ENCODE measurements at regions not wholly inside any gene's neighbourhood (a gene's known extent, or its start where the extent isn't known, plus 50 kb on each side); places are given as distances from the start of the nearest gene placed in this dataset.

GRCh38 chr20:6533761-6534479 lies 233.6 kb upstream of the BMP2 start:
- H3K9me3 Mint-ChIP-seq (ENCODE audit: unreplicated experiment): peaks cover 1% of the 10 kb centered on the region

GRCh38 chr20:6533351-6533750 lies 234.1 kb upstream of the BMP2 start:
- Mint-ChIP-seq H3K9me3 (ENCODE audit: unreplicated experiment) (peaks cover 1% of the 10 kb centered on the region), H3K27me3 (ENCODE audit: low read depth, unreplicated experiment) (no peaks in the 10 kb centered on the region), H3K4me3 (ENCODE audit: unreplicated experiment) (no peak overlapping the region), H3K36me3 (ENCODE audit: low read depth, unreplicated experiment) (no peaks in the 10 kb centered on the region), H3K27ac (ENCODE audit: unreplicated experiment) (peak overlapping the region; percentile 92), H3K4me1 (ENCODE audit: low read depth, unreplicated experiment) (peaks cover 13% of the 10 kb centered on the region)
- Histone ChIP-seq H3K9me3 (ENCODE audit: insufficient read depth, low read depth, low read length) (no peaks in the 10 kb centered on the region), H3K4me3 (ENCODE audit: insufficient read depth, low read depth, low read length) (peak overlapping the region; percentile 56), H4K20me1 (ENCODE audit: insufficient read depth, low read length) (no peaks in the 10 kb centered on the region), H3K4me1 (ENCODE audit: insufficient read depth, low read length) (peaks cover 16% of the 10 kb centered on the region), H3K9ac (ENCODE audit: low read length) (peak overlapping the region; percentile 84), H2AFZ (ENCODE audit: low read depth, low read length) (no peak overlapping the region), H3K4me2 (ENCODE audit: low read length) (peak overlapping the region; percentile 83), H3K27ac (ENCODE audit: low read depth, low read length) (peak overlapping the region; percentile 88), H3K27me3 (ENCODE audit: insufficient read depth, low read length) (no peaks in the 10 kb centered on the region), H3K79me2 (ENCODE audit: insufficient read depth, low read length) (no peaks in the 10 kb centered on the region), H3K36me3 (ENCODE audit: insufficient read depth, low read length) (no peaks in the 10 kb centered on the region)
- peak; percentile 93 for DNase-seq (ENCODE audit: low read depth)
- no peak for FAIRE-seq
- no peak for TF ChIP-seq EZH2 (IDR thresholded peaks at IDR 0.05; ENCODE audit: insufficient read depth, low read length)
- TF ChIP-seq CTCF (IDR thresholded peaks at IDR 0.05; ENCODE audit: insufficient read depth, low read depth, low read length): no peak

More at GRCh38 chr20:6533761-6534479, 233.6 kb upstream of the BMP2 start:
- DNase-seq (ENCODE audit: low read depth) (peak; percentile 99), FAIRE-seq (peak; percentile 73)
- no peak overlapping the region for H3K4me3 Mint-ChIP-seq (ENCODE audit: unreplicated experiment)
- H3K4me3 ChIP-seq (ENCODE audit: insufficient read depth, low read depth, low read length): peak overlapping the region; percentile 56
- H3K4me1 ChIP-seq (ENCODE audit: insufficient read depth, low read length): peaks cover 16% of the 10 kb centered on the region
- peaks cover 13% of the 10 kb centered on the region for H3K4me1 Mint-ChIP-seq (ENCODE audit: low read depth, unreplicated experiment)
- no peaks in the 10 kb centered on the region for H3K36me3 Mint-ChIP-seq (ENCODE audit: low read depth, unreplicated experiment)
- H2AFZ ChIP-seq (ENCODE audit: low read depth, low read length): peak overlapping the region; percentile 65
- no peaks in the 10 kb centered on the region for H3K9me3 ChIP-seq (ENCODE audit: insufficient read depth, low read depth, low read length)
- no peaks in the 10 kb centered on the region for H3K27me3 ChIP-seq (ENCODE audit: insufficient read depth, low read length)
- no peaks in the 10 kb centered on the region for H3K36me3 ChIP-seq (ENCODE audit: insufficient read depth, low read length)
- peak overlapping the region; percentile 92 for H3K27ac Mint-ChIP-seq (ENCODE audit: unreplicated experiment)
- H3K27me3 Mint-ChIP-seq (ENCODE audit: low read depth, unreplicated experiment): no peaks in the 10 kb centered on the region
- peak overlapping the region; percentile 83 for H3K4me2 ChIP-seq (ENCODE audit: low read length)
- H3K79me2 ChIP-seq (ENCODE audit: insufficient read depth, low read length): no peaks in the 10 kb centered on the region
- peak overlapping the region; percentile 84 for H3K9ac ChIP-seq (ENCODE audit: low read length)
- H4K20me1 ChIP-seq (ENCODE audit: insufficient read depth, low read length): no peaks in the 10 kb centered on the region
- TF ChIP-seq EZH2 (IDR thresholded peaks at IDR 0.05; ENCODE audit: insufficient read depth, low read length) (no peak), CTCF (IDR thresholded peaks at IDR 0.05; ENCODE audit: insufficient read depth, low read depth, low read length) (no peak)
- peak overlapping the region; percentile 88 for H3K27ac ChIP-seq (ENCODE audit: low read depth, low read length)

- Histone ChIP-seq H3K27me3 (ENCODE audit: insufficient read depth, low read length) (no peaks in the 10 kb centered on the region), H3K9ac (ENCODE audit: low read length) (no peak overlapping the region), H3K4me2 (ENCODE audit: low read length) (no peak overlapping the region), H3K27ac (ENCODE audit: low read depth, low read length) (no peak overlapping the region), H3K4me1 (ENCODE audit: insufficient read depth, low read length) (peaks cover 19% of the 10 kb centered on the region), H2AFZ (ENCODE audit: low read depth, low read length) (no peak overlapping the region), H3K9me3 (ENCODE audit: insufficient read depth, low read depth, low read length) (no peaks in the 10 kb centered on the region), H4K20me1 (ENCODE audit: insufficient read depth, low read length) (no peaks in the 10 kb centered on the region), H3K4me3 (ENCODE audit: insufficient read depth, low read depth, low read length) (no peak overlapping the region), H3K79me2 (ENCODE audit: insufficient read depth, low read length) (no peaks in the 10 kb centered on the region), H3K36me3 (ENCODE audit: insufficient read depth, low read length) (no peaks in the 10 kb centered on the region)
- no peak for DNase-seq (ENCODE audit: low read depth)
- Mint-ChIP-seq H3K27me3 (ENCODE audit: low read depth, unreplicated experiment) (no peaks in the 10 kb centered on the region), H3K4me3 (ENCODE audit: unreplicated experiment) (no peak overlapping the region), H3K9me3 (ENCODE audit: unreplicated experiment) (peaks cover 1% of the 10 kb centered on the region), H3K27ac (ENCODE audit: unreplicated experiment) (no peak overlapping the region), H3K36me3 (ENCODE audit: low read depth, unreplicated experiment) (no peaks in the 10 kb centered on the region), H3K4me1 (ENCODE audit: low read depth, unreplicated experiment) (peaks cover 13% of the 10 kb centered on the region)
- TF ChIP-seq EZH2 (IDR thresholded peaks at IDR 0.05; ENCODE audit: insufficient read depth, low read length) (no peak), CTCF (IDR thresholded peaks at IDR 0.05; ENCODE audit: insufficient read depth, low read depth, low read length) (no peak)
- FAIRE-seq: no peak
Observed at GRCh38 chr20:6530779-6531315, 236.6 kb upstream of the BMP2 start.

Data from astrocyte (in vitro differentiated cells and primary cell).